ENCODE measurements at regions not wholly inside any gene's neighbourhood (a gene's known extent, or its start where the extent isn't known, plus 50 kb on each side); places are given as distances from the start of the nearest gene placed in this dataset.

DNA sequence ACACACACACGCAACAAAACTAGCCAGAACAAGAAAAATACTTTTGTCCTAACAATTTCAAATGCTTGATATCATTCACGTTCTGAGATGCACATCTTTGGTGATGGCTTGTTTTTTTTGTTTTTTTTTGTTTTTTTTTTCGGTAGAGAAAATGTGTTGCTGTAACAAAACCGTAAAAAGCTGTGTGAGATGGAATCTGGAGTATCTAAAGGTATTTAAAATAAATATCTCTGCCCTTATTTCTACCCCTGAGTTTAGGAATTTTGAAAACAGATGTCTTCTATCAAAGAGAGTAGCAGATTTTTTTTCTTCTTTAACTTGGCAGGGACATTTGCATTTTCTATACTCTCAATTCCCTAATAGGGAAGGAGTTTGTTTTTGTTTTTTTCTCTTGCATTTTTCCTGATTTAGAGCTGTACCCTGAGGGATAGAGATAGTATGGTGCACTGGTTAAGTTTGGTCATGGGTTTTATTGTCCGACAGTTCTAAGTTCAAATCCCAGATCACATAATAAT lies 446.6 kb downstream of the KLF5 start:
- no peak overlapping the region for H3K27ac ChIP-seq
- no peak for TF ChIP-seq EP300 (IDR thresholded peaks at IDR 0.05)
- TF ChIP-seq POLR2A (IDR thresholded peaks at IDR 0.05) = no peak
- TF ChIP-seq, protein P1, sequence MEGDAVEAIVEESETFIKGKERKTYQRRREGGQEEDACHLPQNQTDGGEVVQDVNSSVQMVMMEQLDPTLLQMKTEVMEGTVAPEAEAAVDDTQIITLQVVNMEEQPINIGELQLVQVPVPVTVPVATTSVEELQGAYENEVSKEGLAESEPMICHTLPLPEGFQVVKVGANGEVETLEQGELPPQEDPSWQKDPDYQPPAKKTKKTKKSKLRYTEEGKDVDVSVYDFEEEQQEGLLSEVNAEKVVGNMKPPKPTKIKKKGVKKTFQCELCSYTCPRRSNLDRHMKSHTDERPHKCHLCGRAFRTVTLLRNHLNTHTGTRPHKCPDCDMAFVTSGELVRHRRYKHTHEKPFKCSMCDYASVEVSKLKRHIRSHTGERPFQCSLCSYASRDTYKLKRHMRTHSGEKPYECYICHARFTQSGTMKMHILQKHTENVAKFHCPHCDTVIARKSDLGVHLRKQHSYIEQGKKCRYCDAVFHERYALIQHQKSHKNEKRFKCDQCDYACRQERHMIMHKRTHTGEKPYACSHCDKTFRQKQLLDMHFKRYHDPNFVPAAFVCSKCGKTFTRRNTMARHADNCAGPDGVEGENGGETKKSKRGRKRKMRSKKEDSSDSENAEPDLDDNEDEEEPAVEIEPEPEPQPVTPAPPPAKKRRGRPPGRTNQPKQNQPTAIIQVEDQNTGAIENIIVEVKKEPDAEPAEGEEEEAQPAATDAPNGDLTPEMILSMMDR (IDR thresholded peaks at IDR 0.05) = no peak
- no peaks in the 10 kb centered on the region for H3K9me3 ChIP-seq
- H3K4me3 ChIP-seq = no peak overlapping the region
- WGBS, 3 donors = 31 to 33% (median 32%) methylated on average over 5 of the region's 5 CpGs
- DNase-seq = no peak
- intact Hi-C loops (cut with DNase I) = no loop called here
- no peaks in the 10 kb centered on the region for H3K27me3 ChIP-seq
- no peaks in the 10 kb centered on the region for H3K4me1 ChIP-seq (ENCODE audit: insufficient read depth)
- H3K36me3 ChIP-seq = no peaks in the 10 kb centered on the region

DNA sequence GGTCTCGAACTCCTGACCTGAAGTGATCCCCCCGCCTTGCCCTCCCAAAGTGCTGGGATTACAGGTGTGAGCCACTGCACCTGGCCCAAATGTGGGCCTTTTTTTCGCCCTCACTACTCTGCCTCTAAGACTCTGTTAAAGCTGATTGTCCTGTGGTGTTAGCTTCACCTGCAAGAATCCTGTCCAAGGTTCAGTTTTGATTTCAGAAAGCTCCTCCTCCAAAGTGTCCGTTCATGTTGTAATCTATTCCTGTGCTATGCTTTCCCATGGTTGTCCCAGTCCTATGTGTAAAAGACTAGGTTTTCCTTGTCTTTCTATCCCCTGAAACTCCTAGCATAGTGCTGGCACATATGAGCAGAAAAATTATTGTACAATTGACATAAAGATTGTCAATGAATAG lies 440.9 kb downstream of the KLF5 start:
- 90 to 95% (median 94%) methylated on average over 4 of the region's 4 CpGs for WGBS, 3 donors
- Histone ChIP-seq H3K9me3 (no peaks in the 10 kb centered on the region), H3K4me3 (no peak overlapping the region), H3K36me3 (no peaks in the 10 kb centered on the region), H3K27me3 (no peaks in the 10 kb centered on the region), H3K4me1 (ENCODE audit: insufficient read depth) (no peaks in the 10 kb centered on the region), H3K27ac (no peak overlapping the region)
- intact Hi-C loops (cut with DNase I) = no loop called here
- DNase-seq = no peak
- no peak for TF ChIP-seq EP300 (IDR thresholded peaks at IDR 0.05)
- TF ChIP-seq POLR2A (IDR thresholded peaks at IDR 0.05) = no peak
- TF ChIP-seq, protein P1 (IDR thresholded peaks at IDR 0.05) = no peak

DNA sequence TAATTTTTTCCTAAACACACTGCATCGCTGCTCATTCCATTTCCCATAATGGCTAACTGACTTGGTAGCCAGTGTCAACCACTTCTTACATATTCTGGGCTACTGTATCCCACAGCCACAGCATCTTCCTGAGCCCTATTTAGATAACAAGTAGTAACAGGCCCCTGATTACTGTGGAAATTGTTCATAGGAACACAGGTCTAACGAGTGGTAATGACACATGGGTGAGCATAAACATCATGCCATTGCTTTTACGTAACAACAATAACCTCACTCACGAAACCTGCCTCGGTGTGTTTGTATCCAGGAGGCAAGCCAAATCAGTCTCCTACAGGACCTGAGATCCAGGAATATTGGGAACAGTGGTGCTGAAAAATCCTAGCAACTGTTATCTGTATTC lies 438.6 kb downstream of the KLF5 start:
- WGBS, 3 donors = 80 to 88% (median 87%) methylated on average over 5 of the region's 5 CpGs

DNA sequence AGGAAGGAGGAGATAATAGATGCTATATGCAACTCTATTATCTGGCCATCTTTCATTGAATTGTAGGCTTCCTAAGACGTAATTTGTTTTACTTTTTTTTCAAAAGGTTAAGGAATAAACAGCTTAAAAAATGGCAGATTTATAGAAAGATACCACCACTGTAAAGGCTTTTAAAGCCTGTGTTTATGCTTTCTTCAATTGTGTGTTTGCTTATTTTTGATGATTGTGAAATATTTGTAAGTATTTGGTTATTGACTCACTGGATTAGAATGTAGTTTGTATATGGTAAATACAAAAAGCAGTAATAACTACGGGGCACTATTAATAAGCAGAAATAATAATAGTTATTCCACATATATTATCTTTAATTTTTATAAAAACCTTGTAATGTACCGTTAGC lies 437.9 kb downstream of the KLF5 start:
- Histone ChIP-seq H3K4me1 (ENCODE audit: insufficient read depth) (no peaks in the 10 kb centered on the region), H3K36me3 (no peaks in the 10 kb centered on the region), H3K27ac (no peak overlapping the region), H3K4me3 (no peak overlapping the region), H3K27me3 (no peaks in the 10 kb centered on the region), H3K9me3 (no peaks in the 10 kb centered on the region)
- WGBS, 3 donors = 83 to 85% (median 83%) methylated on average over 3 of the region's 3 CpGs
- DNase-seq = no peak
- TF ChIP-seq POLR2A (IDR thresholded peaks at IDR 0.05) (no peak), EP300 (IDR thresholded peaks at IDR 0.05) (no peak)
- TF ChIP-seq, protein P1 (IDR thresholded peaks at IDR 0.05) = no peak
- intact Hi-C loops (cut with DNase I) = no loop called here

More for the DNA sequence above, 438.6 kb downstream of the KLF5 start:
- no peaks in the 10 kb centered on the region for H3K4me1 ChIP-seq (ENCODE audit: insufficient read depth)
- intact Hi-C loops (cut with DNase I) = no loop called here
- no peak overlapping the region for H3K4me3 ChIP-seq
- no peak for DNase-seq
- H3K36me3 ChIP-seq = no peaks in the 10 kb centered on the region
- no peaks in the 10 kb centered on the region for H3K9me3 ChIP-seq
- H3K27ac ChIP-seq = no peak overlapping the region
- TF ChIP-seq, protein P1 (IDR thresholded peaks at IDR 0.05) = no peak
- TF ChIP-seq POLR2A (IDR thresholded peaks at IDR 0.05) (no peak), EP300 (IDR thresholded peaks at IDR 0.05) (no peak)
- no peaks in the 10 kb centered on the region for H3K27me3 ChIP-seq

All from ovary (tissue), 7 donors.